ENCODE measurements at regions not wholly inside any gene's neighbourhood (a gene's known extent, or its start where the extent isn't known, plus 50 kb on each side); places are given as distances from the start of the nearest gene placed in this dataset.

DNA sequence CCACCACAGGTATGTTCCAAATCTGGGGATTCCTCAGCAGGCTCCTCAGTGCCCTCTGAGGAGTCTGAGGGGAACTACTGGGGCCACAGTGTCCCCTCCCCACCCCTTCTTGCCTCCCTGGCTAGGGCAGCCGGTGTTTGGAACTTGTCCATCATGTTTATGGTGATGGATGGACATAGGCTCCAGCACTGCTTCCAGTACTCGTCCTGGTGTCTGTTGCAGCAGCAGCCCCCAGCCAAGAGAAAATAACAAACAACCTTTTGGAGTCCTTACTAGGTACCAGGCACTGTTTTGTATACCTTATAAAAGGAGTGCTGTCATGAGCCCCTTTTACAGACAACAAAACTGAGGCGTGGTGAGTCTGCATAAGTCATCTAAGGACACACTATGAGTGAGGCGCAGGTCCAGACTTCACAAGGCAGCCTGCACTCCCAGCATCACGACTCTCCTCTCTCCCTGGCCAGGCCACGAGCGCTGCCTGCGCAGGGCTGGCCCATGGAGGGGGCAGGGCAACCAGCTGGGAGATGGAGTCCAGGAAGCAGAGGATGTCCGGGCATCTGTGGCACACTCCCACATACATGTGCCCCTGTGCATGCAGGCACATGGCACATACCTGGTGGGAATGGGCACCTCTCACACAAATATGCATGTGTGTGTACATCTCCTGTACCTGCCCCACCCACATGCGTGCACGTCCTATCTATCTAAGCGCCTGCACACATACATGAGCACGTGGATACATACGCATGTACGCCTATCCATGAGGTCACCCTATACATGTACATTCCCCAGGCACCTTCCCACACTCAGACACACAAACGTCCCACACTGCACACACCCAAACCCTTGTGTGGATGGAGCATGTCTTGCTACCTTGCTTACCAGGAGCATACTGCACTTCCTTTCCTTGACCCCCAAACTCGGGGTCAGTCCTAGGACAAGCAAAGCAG lies 152.7 kb downstream of the VEGFA start:
- Mint-ChIP-seq H3K27ac (no peak overlapping the region), H3K36me3 (no peaks in the 10 kb centered on the region), H3K27me3 (peaks cover 16% of the 10 kb centered on the region), H3K9me3 (no peaks in the 10 kb centered on the region), H3K4me3 (no peak overlapping the region), H3K4me1 (peaks cover 22% of the 10 kb centered on the region)
- DNase-seq = no peak
- CTCF ChIA-PET = no interaction called here

DNA sequence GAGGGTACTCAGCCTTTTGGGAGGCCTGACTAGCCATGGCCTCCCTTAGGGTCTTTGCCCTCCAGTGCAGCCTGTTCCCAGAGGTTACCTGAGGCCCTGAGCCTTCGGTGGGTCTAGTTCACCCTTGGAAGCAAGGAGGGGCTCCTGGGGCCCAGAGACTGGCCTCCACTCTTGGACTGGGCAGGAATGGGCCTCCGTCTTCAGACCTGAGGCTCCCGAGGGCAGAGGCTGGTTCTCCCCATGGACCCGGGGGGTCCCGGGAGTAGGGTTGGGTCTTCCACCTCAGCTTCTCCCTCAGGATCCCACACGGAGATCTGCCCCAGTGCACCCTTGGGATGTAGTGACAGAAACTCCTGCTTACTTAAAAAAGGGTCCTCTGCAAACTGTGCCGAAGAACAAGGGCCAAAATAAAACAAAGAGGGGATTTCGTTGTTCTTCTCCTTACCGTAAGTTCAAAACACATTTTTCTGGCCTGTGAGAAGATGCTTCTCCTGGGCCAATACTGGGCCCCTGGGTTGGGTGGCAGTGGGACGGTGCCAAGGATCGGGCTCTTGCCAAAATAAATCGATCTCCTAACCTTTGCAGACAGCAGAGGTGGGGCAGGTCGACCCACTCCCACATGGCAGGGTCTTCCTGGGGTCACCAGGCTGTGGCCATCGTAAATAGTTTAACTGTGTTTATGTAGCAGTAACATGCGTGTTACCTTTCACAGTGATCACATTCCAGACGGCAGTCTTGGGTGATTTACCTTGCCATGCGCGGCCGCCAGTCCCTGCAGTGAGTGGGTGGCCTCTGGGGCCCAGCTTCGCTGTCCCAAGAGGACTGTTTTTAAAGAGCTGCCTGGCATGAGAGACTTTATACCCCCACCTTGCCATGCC lies 151.8 kb downstream of the VEGFA start:
- no peak overlapping the region for H3K27ac Mint-ChIP-seq
- H3K36me3 Mint-ChIP-seq = no peaks in the 10 kb centered on the region
- H3K4me1 Mint-ChIP-seq = peaks cover 17% of the 10 kb centered on the region
- H3K4me3 Mint-ChIP-seq = no peak overlapping the region
- peaks cover 19% of the 10 kb centered on the region for H3K27me3 Mint-ChIP-seq
- no peak for DNase-seq
- H3K9me3 Mint-ChIP-seq = no peaks in the 10 kb centered on the region
- CTCF ChIA-PET = no interaction called here

DNA sequence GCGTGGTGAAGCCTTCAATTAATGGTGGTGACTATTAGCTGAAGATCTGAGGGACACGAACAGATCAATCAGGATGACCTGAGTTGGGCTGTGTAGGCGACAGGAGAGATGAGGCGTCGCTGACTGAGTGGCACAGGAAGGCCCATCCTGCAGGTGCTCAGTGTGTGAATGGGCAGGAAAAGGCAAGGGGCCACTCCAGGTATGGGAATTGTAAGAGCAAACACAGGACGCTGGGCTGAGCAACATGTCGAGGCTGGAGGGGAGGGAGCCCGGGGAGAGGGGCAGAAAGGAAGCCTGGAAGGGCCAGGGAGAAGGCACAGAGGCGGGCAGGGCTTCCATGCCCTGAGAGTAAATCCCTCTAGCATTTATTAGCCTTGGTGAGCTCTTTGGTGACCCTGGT lies 151.0 kb downstream of the VEGFA start:
- H3K4me1 Mint-ChIP-seq = peaks cover 14% of the 10 kb centered on the region
- no peaks in the 10 kb centered on the region for H3K9me3 Mint-ChIP-seq
- H3K27ac Mint-ChIP-seq = no peak overlapping the region
- no peaks in the 10 kb centered on the region for H3K36me3 Mint-ChIP-seq
- no peak overlapping the region for H3K4me3 Mint-ChIP-seq
- no peak for DNase-seq
- H3K27me3 Mint-ChIP-seq = peaks cover 24% of the 10 kb centered on the region
- CTCF ChIA-PET = no interaction called here

DNA sequence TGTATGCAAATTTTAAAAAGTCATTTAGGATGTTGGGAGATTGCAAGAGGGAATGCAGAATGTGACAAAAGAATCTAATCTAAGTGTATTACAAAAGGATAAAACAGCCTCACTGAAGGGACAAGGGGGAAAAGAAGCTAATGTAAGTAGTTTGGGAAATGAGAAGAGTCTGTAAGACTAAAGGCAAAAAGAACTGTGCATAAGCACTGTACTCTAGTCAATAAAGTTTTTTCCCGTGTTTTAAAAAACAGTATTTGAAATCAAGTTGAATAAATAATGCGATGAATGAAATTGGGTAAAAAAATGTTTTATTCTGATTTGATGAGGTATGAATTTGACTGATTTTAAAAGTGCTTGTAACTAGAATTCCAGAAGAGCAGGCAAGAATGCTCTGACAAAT lies 149.8 kb downstream of the VEGFA start:
- H3K9me3 Mint-ChIP-seq = no peaks in the 10 kb centered on the region
- peaks cover 32% of the 10 kb centered on the region for H3K27me3 Mint-ChIP-seq
- peaks cover 10% of the 10 kb centered on the region for H3K4me1 Mint-ChIP-seq
- H3K4me3 Mint-ChIP-seq = no peak overlapping the region
- CTCF ChIA-PET = no interaction called here
- no peak for DNase-seq
- no peak overlapping the region for H3K27ac Mint-ChIP-seq
- H3K36me3 Mint-ChIP-seq = no peaks in the 10 kb centered on the region

DNA sequence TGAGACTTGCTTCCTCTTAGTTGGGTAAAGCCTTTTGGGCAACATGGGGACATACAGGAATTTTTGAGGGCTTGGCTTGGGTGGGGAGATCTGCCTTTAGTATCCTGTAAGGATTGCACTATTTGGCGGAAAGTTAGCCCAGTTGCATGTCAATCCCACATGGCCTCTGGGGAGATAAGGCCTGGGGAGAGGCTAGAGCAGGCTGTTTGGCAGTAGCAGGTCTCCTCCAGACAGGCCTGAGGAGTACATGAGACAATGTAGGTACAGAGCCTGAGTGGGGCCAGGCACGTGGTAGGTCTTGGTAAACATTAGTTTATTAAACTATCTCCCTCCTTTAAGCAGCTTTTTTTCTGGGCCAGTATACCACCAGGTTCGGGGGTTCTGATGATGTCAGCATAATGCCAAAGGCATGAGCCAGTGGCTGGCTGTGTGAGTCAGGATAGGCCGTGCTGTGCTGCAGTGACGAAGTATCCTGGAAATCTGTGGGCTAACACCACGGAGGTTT lies 147.9 kb downstream of the VEGFA start:
- CTCF ChIA-PET = no interaction called here
- H3K36me3 Mint-ChIP-seq = no peaks in the 10 kb centered on the region
- H3K27ac Mint-ChIP-seq = no peak overlapping the region
- H3K27me3 Mint-ChIP-seq = peaks cover 39% of the 10 kb centered on the region
- no peak for DNase-seq
- no peaks in the 10 kb centered on the region for H3K9me3 Mint-ChIP-seq
- H3K4me3 Mint-ChIP-seq = no peak overlapping the region
- H3K4me1 Mint-ChIP-seq = no peaks in the 10 kb centered on the region

DNA sequence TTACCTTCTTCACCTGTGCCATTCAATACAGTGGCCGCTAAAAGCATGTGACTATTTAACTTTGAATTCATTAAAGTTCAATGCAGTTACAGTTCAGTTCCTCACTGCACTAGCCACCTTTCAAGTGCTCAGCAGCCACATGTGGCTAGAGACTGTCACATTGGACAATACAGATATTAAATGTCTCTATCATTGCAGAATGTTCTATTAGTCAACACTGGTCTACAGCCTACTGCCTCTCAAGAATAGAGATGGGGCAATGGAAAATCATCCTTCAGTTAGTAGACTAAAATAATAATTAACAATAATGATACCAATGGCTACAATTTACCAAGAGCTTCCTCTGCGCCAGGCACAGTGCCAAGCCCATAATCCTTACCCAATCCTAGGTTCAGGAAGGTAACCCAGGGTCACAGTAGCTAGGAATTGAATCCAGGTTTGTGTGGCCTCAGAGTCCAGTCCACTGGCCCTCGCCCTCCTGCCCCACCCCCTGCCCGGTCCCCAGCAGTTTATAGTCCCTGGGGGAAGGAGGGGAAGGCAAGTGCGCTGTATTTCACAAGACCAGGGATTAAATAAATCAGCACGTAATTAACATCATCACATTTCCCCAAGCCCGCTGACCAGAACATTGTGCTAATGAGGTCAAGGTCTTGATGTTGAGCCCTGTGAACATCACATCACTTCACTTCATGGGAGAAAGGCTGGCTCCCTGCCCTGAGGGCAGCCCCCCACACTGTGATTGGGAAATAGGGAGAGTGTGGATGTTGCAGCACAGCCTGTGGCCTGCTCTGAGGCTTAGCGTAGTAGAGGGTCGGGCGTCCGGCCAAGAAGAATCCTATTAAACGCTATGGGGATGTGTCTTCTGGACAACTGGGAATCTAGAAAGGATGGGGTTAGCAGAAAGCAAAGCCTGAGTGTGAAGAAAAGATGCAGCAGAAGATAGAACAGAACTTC lies 147.2 kb downstream of the VEGFA start:
- no peak overlapping the region for H3K4me3 Mint-ChIP-seq
- CTCF ChIA-PET = no interaction called here
- no peak for DNase-seq

DNA sequence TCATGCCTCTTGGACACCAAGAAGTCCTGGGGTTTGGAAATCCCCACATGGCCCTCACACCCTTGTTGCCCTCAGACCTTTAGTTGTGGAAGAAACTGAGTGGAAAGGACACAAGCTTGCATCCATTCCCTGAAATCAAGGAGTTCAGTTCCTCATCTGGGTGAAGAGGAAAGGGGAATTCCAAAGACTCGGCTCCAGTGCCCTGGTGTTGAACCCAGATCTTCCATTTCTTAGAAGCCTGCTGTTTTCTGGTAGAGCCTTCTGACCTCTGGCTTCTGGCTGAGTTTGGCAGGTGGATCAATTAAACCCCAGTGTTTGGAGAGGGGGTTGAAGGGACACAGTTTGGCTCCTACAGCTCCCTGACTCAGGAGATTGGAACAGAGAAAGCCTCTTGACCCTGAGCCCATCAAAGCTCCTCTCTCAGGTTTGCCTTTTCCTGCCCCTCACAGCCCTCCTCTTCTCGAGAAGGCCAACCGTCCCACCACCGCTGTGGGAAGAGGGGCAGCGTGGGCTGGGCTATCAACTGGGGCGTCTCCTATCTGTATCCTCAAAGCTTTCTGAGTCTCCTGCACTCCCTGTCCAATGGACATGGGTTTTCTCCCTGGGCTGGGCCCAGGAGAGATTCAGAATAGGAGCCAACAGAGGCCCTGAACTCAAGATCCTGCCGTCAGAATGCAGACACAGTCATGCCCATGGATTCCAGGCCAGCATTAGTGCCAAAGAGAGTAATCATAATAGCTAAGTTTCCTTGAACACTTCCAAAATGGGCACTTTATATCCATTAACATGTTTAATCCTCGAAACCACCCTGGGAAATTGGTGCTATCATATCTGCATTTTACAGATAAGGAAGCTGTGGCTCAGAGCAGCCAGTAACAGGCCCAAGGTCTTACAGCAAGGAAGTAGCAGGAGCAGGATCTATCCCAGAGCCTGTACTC lies 146.2 kb downstream of the VEGFA start:
- DNase-seq = no peak
- CTCF ChIA-PET = interaction anchor here (1.5 kb wide), 1 partner anchor 29 kb away, joined by 4 read pairs; no protein-coding TSS in a partner anchor
- H3K4me3 Mint-ChIP-seq = no peak overlapping the region
- peaks cover 43% of the 10 kb centered on the region for H3K27me3 Mint-ChIP-seq
- H3K9me3 Mint-ChIP-seq = no peaks in the 10 kb centered on the region
- no peaks in the 10 kb centered on the region for H3K36me3 Mint-ChIP-seq
- no peak overlapping the region for H3K27ac Mint-ChIP-seq
- no peaks in the 10 kb centered on the region for H3K4me1 Mint-ChIP-seq

More for the DNA sequence above, 147.2 kb downstream of the VEGFA start:
- Mint-ChIP-seq H3K36me3 (no peaks in the 10 kb centered on the region), H3K4me1 (no peaks in the 10 kb centered on the region), H3K27ac (no peak overlapping the region), H3K27me3 (peaks cover 43% of the 10 kb centered on the region), H3K9me3 (no peaks in the 10 kb centered on the region)

DNA sequence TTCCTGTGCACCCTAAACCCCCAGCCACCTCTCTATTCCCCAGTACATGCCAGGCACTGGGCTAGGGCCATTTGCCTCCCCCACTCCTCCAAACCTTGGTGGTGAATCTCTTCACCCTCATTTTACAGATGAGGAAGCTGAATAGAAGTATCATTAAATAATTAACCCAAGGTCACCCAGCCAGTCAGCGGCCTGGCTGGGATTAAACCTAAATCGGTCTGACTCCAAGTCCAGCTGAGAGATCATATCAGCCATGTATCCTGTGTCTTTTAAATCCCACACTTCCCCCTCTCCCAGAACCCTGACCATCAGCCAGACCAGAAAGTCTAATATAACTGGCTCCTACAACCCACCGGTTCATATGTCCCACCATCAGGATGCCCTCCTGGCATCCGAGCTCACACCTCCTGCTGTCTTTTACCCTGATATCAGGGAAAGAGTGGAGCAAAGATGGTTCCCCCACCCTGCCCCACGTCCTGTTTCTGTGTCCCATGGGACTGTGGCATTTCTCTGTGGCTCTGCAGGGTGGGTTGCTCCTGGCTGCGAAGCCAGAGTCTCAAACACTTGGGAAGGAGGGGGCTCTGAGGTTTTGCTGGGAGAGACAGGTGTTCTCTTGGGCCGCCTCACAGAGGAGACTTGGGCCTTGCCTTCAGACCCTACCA lies 145.3 kb downstream of the VEGFA start:
- H3K36me3 Mint-ChIP-seq = no peaks in the 10 kb centered on the region

DNA sequence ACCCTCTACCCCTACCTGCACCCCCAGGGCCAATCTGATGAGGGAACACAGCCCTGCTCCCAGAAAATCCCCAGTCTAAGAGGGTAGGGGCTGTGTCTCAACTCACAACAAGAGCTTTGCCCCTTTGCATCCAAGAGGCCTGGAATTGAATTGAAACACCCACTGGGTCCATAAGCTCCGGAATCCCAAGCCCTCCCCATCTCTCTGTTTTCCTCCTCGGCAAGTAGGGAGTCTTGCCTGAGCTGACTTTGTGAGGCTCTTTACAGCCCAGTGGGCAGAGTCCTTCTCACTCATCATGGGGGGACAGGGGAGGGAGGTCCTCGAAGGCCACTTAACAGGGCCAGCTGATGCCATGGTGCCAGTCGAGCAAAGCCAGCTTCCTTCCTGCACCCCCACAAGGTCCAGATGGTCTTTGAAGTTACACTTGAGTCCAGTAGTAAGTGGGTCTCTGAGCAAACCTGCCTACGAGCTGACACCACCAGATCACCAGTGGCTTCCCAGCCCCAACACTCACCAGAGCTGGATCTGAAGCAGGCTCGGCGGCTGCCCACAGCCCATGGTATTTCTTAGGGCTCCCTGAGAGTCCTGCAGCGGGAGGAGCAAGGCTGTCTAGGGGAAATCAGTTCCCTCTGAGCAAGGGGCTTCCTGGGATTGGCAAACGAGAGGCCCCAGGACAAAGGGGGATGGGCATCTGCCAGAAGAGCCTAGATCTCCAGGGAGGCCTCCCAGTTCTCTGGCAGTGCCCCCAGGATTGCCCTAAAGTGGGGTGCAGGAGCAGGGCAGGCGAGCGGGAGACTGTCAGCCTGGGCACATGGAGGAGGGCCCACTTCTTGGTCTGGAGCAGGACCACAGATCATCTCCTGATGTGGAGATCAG lies 144.5 kb downstream of the VEGFA start:
- H3K4me3 Mint-ChIP-seq = no peak overlapping the region
- no peaks in the 10 kb centered on the region for H3K4me1 Mint-ChIP-seq
- no peaks in the 10 kb centered on the region for H3K36me3 Mint-ChIP-seq
- peaks cover 37% of the 10 kb centered on the region for H3K27me3 Mint-ChIP-seq
- H3K27ac Mint-ChIP-seq = no peak overlapping the region
- no peaks in the 10 kb centered on the region for H3K9me3 Mint-ChIP-seq
- no peak for DNase-seq
- CTCF ChIA-PET = interaction anchor here (1.2 to 1.5 kb wide), 2 partner anchors 20 to 30 kb away, joined by 3 to 4 read pairs; no protein-coding TSS in a partner anchor

More for the DNA sequence above, 145.3 kb downstream of the VEGFA start:
- Mint-ChIP-seq H3K4me3 (no peak overlapping the region), H3K27ac (no peak overlapping the region), H3K4me1 (no peaks in the 10 kb centered on the region), H3K9me3 (no peaks in the 10 kb centered on the region), H3K27me3 (peaks cover 37% of the 10 kb centered on the region)
- DNase-seq = no peak
- CTCF ChIA-PET = interaction anchor here (1.2 to 1.5 kb wide), 2 partner anchors 19 to 29 kb away, joined by 3 to 4 read pairs; no protein-coding TSS in a partner anchor

DNA sequence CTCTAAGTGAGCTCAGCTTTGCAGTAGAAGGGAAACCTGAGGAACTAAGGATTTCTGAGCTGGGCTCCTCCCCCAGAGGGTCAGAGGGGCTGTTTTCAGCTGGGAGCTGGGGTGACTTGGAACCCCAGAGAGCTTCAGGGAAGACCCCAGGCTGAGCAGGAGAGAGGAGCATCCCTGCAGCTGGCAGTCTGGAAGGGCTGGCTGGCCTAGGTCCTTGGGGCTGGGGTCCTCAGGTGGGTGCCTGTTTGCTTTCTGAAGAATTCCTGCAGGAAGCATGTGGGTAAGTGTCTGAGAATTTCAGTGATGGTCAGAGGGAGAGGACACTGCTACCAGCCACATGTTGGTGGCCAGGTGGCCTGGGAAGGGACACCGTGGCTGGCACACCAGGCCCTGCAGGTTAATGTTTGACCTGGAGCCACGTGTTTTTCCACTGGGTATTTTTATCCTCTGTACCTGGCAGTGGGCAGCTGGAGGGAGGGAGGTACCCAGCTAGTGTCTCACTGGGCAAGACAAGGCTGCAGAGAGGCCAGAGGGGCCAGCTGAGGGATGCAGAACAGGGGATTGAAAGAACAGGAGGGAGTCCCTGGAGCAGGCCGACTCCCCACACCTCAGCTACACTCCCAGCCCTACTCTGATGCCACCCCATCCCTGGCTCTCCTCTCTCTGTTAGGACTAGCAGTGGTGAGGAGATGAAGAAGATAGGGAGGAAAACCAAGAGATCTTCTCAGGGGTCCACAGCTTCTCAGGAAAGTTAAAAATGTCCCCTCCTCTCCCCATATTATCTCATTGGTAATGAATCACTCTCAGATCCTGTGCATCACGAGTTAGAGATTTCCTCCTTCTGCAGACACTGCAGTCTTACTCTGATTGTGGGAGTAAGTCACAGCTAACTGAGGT lies 143.6 kb downstream of the VEGFA start:
- no peak overlapping the region for H3K27ac Mint-ChIP-seq
- H3K36me3 Mint-ChIP-seq = no peaks in the 10 kb centered on the region
- CTCF ChIA-PET = interaction anchor here (1.2 kb wide), 2 partner anchors 11 to 21 kb away, joined by 3 read pairs; no protein-coding TSS in a partner anchor
- no peaks in the 10 kb centered on the region for H3K4me1 Mint-ChIP-seq
- no peaks in the 10 kb centered on the region for H3K9me3 Mint-ChIP-seq
- H3K4me3 Mint-ChIP-seq = no peak overlapping the region
- no peak for DNase-seq
- peaks cover 34% of the 10 kb centered on the region for H3K27me3 Mint-ChIP-seq
